ENCODE measurements at regions not wholly inside any gene's neighbourhood (a gene's known extent, or its start where the extent isn't known, plus 50 kb on each side); places are given as distances from the start of the nearest gene placed in this dataset.
A peak's percentile ranks its signal among the peaks of the same experiment; 100 is the strongest.

DNA sequence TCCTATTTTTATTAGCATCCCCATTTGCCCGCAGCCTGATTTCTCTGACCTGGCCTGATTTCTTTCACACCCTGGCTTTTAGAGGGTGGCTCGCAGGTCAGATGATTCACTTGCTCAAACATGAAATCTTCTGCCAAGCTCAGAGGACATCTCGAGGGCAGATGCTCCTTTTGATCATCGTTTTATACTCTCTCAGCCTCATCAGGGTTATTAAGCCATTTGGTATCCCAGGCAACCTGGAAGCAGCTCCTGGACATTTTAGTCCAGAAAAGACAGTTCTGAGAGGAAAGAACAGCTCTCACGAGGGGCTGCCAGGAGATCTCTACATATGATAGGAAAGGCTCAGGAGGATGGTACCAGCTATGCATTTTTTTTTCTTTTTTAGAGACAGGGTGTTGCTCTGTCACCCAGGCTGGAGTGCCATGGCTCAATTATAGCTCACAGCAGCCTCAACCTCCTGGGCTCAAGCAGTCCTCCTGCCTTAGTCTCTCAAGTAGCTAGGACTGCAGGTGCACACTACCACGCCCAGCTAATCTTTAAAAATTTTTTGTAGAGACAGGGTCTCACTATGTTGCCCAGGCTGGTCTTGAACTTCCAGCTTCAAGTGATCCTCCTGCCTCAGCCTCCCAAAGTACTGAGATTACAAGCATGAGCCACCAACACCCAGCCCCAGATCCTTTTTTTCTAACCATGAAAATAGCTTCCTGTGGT is 165.4 kb downstream of the KATNAL1 start:
- no peaks in the 10 kb centered on the region for H3K27me3 ChIP-seq (ENCODE audit: control insufficient read depth, insufficient read depth, low read length)
- no peak for DNase-seq (ENCODE audit: low read depth, low spot score)
- H3K4me3 ChIP-seq (ENCODE audit: low read depth, low read length): no peak overlapping the region
- ChIA-PET CTCF (interaction anchor here (1.0 to 4.1 kb wide), 3 partner anchors 10 to 903 kb away, joined by 3 to 39 read pairs (median 3); no protein-coding TSS in a partner anchor), POLR2A (interaction anchor here (0.6 to 2.3 kb wide), 11 partner anchors 16 to 728 kb away, joined by 3 to 8 read pairs (median 4); partner anchors contain the start of genes KATNAL1, UBE2L5 and USPL1)
- H3K9me3 ChIP-seq (ENCODE audit: control insufficient read depth, insufficient read depth, low read length): peaks cover 4% of the 10 kb centered on the region; the same call in 1 of the 2 replicates
- peak overlapping the region; percentile 99 for H3K27ac ChIP-seq (ENCODE audit: low read depth, low read length)
- TF ChIP-seq, protein P1, sequence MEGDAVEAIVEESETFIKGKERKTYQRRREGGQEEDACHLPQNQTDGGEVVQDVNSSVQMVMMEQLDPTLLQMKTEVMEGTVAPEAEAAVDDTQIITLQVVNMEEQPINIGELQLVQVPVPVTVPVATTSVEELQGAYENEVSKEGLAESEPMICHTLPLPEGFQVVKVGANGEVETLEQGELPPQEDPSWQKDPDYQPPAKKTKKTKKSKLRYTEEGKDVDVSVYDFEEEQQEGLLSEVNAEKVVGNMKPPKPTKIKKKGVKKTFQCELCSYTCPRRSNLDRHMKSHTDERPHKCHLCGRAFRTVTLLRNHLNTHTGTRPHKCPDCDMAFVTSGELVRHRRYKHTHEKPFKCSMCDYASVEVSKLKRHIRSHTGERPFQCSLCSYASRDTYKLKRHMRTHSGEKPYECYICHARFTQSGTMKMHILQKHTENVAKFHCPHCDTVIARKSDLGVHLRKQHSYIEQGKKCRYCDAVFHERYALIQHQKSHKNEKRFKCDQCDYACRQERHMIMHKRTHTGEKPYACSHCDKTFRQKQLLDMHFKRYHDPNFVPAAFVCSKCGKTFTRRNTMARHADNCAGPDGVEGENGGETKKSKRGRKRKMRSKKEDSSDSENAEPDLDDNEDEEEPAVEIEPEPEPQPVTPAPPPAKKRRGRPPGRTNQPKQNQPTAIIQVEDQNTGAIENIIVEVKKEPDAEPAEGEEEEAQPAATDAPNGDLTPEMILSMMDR (IDR thresholded peaks at IDR 0.05; ENCODE audit: low read depth, low read length): no peak

- CTCF ChIA-PET: interaction anchor here (1.0 to 4.1 kb wide), 3 partner anchors 9 to 904 kb away, joined by 3 to 39 read pairs (median 3); no protein-coding TSS in a partner anchor
- TF ChIP-seq, protein P1 (IDR thresholded peaks at IDR 0.05; ENCODE audit: low read depth, low read length): no peak
Observed at GRCh38 chr13:30140973-30141372, 166.4 kb downstream of the KATNAL1 start.

DNA sequence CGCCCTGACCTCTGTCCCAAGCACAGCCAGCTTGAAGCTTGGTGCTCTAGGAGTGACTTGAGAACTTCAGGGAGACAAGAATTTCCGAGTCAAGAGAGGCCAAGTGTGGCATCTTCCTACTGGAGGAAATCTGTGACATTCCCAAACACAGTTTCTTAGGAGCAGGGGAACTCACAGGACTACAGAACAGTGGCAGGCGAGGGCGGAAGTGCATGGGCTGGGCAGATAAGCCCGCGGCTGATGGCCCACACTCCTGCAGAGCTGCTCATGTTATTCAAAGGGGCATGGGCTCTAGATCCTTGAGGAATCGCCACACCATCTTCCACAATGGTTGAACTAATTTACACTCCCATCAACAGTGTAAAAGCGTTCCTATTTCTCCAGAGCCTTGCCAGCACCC is 168.8 kb downstream of the KATNAL1 start:
- DNase-seq (ENCODE audit: low read depth, low spot score): no peak
- Histone ChIP-seq H3K27ac (ENCODE audit: low read depth, low read length) (peak overlapping the region; percentile 21), H3K9me3 (ENCODE audit: control insufficient read depth, insufficient read depth, low read length) (no peaks in the 10 kb centered on the region; the same call in 1 of the 2 replicates), H3K27me3 (ENCODE audit: control insufficient read depth, insufficient read depth, low read length) (no peaks in the 10 kb centered on the region), H3K4me3 (ENCODE audit: low read depth, low read length) (no peak overlapping the region)
- CTCF ChIA-PET: no interaction called here
- POLR2A ChIA-PET: no interaction called here
- TF ChIP-seq, protein P1 (IDR thresholded peaks at IDR 0.05; ENCODE audit: low read depth, low read length): no peak

More at GRCh38 chr13:30140973-30141372, 166.4 kb downstream of the KATNAL1 start:
- H3K9me3 ChIP-seq (ENCODE audit: control insufficient read depth, insufficient read depth, low read length): peaks cover 4% of the 10 kb centered on the region; the same call in 1 of the 2 replicates
- no peak overlapping the region for H3K27ac ChIP-seq (ENCODE audit: low read depth, low read length)
- no peak overlapping the region for H3K4me3 ChIP-seq (ENCODE audit: low read depth, low read length)
- H3K27me3 ChIP-seq (ENCODE audit: control insufficient read depth, insufficient read depth, low read length): no peaks in the 10 kb centered on the region
- POLR2A ChIA-PET: no interaction called here
- DNase-seq (ENCODE audit: low read depth, low spot score): no peak

- Histone ChIP-seq H3K27ac (ENCODE audit: low read depth, low read length) (no peak overlapping the region), H3K27me3 (ENCODE audit: control insufficient read depth, insufficient read depth, low read length) (no peaks in the 10 kb centered on the region), H3K4me3 (ENCODE audit: low read depth, low read length) (no peak overlapping the region), H3K9me3 (ENCODE audit: control insufficient read depth, insufficient read depth, low read length) (no peaks in the 10 kb centered on the region; the same call in 1 of the 2 replicates)
- CTCF ChIA-PET: no interaction called here
- TF ChIP-seq, protein P1 (IDR thresholded peaks at IDR 0.05; ENCODE audit: low read depth, low read length): no peak
- POLR2A ChIA-PET: no interaction called here
- no peak for DNase-seq (ENCODE audit: low read depth, low spot score)
Observed at GRCh38 chr13:30135868-30136267, 171.5 kb downstream of the KATNAL1 start.

DNA sequence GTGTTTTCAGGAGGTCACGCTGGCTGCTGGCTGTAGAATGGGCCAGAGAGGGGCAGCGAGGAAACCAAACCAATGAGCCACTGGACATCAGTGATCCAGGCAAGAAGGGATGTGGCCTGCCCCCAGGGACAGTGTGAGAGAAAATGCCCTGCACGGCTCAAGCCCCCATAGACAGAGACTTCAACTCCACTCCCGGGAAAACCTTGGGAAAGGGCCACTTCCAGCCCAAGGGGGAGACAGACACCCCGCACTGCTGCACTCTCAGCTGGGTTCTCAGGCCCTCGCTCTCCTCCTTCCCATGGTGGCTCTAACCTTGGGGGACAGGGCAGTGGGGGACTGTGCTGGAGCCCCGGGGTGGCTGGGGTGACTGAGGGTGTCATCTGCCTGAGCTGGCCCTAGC is 172.0 kb downstream of the KATNAL1 start:
- ChIA-PET POLR2A (no interaction called here), CTCF (interaction anchor here (1.1 to 5.7 kb wide), 2 partner anchors 14 to 22 kb away, joined by 3 to 70 read pairs; no protein-coding TSS in a partner anchor)

More for the DNA sequence above, 172.0 kb downstream of the KATNAL1 start:
- DNase-seq (ENCODE audit: low read depth, low spot score): no peak
- Histone ChIP-seq H3K27me3 (ENCODE audit: control insufficient read depth, insufficient read depth, low read length) (no peaks in the 10 kb centered on the region), H3K9me3 (ENCODE audit: control insufficient read depth, insufficient read depth, low read length) (no peaks in the 10 kb centered on the region; the same call in 1 of the 2 replicates), H3K27ac (ENCODE audit: low read depth, low read length) (no peak overlapping the region), H3K4me3 (ENCODE audit: low read depth, low read length) (no peak overlapping the region)
- TF ChIP-seq, protein P1 (IDR thresholded peaks at IDR 0.05; ENCODE audit: low read depth, low read length): no peak

Data from AG04450 (cell line).